ENCODE measurements at regions not wholly inside any gene's neighbourhood (a gene's known extent, or its start where the extent isn't known, plus 50 kb on each side); places are given as distances from the start of the nearest gene placed in this dataset.
A peak's percentile ranks its signal among the peaks of the same experiment; 100 is the strongest.

DNA sequence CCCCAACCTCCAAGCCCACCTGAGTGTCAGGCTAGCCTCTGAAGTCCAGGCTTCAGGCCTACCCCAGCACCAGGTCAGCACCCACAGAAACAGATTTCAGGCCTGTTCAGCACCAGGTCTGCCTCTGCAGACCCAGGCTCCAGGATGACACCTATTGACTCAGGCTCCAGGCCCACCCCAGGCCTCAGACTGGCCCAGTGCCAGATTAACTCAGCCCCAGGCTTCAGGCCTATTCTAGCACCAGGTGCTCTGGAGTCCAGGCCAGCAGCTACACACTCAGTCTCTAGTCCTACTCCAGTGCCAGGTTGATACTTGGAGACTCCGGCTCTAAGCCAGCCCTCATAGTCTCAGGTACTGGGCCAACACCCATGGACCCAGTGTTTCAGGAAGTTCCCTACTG, 541.7 kb upstream of the PBX1 start:
- intact Hi-C loops (cut with DNase I) = no loop called here
- DNase-seq = peak in 1 of 42 donors; percentile 26

GRCh38 chr1:164020391-164020790, 538.6 kb upstream of the PBX1 start:
- intact Hi-C loops (cut with DNase I) = no loop called here
- DNase-seq = no peak

DNA sequence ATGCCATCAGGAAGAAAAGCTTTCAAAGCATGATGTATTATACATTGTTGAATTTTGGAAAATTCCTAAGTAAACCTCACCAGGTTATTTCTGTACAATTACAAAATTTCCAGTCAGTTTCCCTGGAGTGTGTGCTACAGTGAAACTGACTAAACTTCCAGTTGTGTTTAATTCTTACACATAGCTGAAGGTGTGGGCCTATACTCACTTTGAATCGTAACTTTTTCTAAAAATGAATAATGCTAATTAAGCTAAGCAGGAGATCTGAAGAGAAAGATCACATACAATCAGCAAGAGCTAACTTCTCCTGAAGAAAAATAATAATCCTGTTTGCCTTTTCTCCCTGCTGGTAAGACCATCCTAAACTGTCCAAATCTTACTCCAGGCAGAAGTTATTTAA, 537.2 kb upstream of the PBX1 start:
- intact Hi-C loops (cut with DNase I) = no loop called here
- DNase-seq = no peak

DNA sequence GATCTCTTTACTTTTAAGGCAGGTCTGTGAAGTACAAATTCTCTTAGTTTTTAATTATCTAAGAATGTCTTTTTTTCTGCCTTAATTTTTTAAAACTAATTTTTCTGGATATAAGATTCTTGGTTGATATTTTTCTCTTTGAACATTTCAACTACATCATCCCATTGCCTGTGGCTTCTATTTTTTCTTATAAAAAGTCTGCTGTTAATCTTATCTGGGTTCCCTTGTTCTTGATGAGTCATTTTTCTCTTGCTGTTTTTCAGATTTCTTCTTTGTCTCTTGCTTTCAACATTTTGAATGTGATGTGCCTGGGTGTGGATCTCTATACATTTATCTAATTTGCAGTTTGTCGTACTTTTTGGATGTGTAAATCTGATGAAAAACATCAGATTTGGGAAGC, 525.2 kb upstream of the PBX1 start:
- intact Hi-C loops (cut with DNase I) = no loop called here

DNA sequence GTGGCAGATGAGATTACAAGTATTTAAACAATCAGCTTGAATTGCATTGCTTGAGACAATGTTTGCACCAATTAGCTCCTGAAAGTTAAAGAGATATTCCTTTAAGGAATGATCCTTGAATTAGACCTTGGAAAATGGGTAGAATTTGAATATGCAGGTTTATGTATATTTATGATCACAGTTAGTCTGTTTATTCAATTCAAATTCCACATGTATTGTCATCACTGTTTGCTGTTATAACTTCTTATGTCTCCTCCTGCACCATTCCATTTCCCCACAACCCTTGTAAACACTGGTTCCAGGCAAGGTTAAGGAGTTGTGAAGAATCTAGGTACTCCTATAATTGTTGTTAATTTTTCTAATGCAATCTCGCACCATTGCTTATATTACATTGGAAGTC, 518.2 kb upstream of the PBX1 start:
- no peak for DNase-seq
- intact Hi-C loops (cut with DNase I) = no loop called here

More for the DNA sequence above, 525.2 kb upstream of the PBX1 start:
- DNase-seq = no peak

DNA sequence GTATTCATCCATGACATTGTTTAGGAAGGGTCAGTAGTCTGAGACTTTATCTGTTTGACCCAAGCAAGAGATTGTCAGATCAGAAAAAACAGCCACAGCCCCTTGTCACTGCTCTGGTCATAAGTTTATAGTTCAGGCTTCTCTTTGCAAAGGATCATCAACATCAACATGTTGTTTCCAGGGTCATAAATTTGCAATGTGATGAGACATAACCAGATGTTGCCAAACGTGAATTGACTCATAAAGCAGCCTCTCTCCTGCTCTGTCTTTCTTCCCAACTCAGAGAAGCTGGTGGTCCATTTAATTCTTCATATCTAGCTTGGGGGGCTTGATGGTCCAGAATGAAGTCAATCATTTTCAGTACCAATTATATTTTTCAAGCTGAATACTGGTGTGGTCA, 507.2 kb upstream of the PBX1 start:
- intact Hi-C loops (cut with DNase I) = no loop called here
- no peak for DNase-seq

DNA sequence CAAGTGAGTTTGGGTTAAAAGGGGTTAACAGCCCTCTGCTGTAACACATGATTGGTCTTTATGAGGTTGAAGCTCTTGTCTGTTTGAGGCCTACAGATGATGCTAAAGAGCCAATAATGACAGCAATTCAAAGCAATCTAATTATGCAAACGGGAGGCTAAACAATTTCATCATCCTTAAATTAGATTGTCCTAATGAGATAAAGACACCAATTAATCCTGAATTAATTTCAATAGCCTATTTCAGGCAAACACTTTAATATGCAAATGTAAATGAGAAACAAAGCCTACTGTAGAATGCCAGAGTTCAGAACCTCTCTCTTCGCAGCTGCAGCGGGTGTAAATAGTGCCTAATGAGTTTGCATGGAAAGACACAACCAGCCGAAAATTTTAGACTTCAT, 504.7 kb upstream of the PBX1 start:
- DNase-seq = no peak
- intact Hi-C loops (cut with DNase I) = no loop called here

GRCh38 chr1:164058198-164058597, 500.8 kb upstream of the PBX1 start:
- intact Hi-C loops (cut with DNase I) = no loop called here
- no peak for DNase-seq

GRCh38 chr1:164061528-164061927, 497.5 kb upstream of the PBX1 start:
- peak in 1 of 42 donors; percentile 3 for DNase-seq
- intact Hi-C loops (cut with DNase I) = no loop called here

DNA sequence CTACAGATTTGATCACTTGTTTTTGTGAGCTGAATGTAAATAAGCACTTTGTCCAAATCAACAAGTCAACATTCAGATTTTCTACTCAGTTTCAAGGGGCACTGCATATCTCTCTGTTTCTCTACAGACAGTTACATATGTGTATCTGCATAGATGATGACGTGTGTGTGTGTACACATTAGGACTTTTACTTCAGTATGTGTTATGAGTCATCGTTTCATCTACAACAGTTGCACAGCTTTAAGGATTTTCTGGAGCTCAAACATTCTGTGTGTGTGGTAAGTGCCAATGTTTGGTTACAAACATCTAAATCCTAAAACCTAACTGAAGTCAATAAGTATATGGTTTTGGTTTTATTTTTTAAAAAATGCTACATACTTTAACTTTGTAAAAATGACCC, 494.5 kb upstream of the PBX1 start:
- intact Hi-C loops (cut with DNase I) = no loop called here
- no peak for DNase-seq

- no peak for DNase-seq
- intact Hi-C loops (cut with DNase I) = no loop called here
These were observed 487.7 kb upstream of the PBX1 start for GRCh38 chr1:164071288-164071687.

- intact Hi-C loops (cut with DNase I) = no loop called here
These were observed 472.2 kb upstream of the PBX1 start for GRCh38 chr1:164086832-164087231.

GRCh38 chr1:164087906-164088453, 471.0 kb upstream of the PBX1 start:
- intact Hi-C loops (cut with DNase I) = no loop called here
- no peak for DNase-seq

More at GRCh38 chr1:164086832-164087231, 472.2 kb upstream of the PBX1 start:
- no peak for DNase-seq

DNA sequence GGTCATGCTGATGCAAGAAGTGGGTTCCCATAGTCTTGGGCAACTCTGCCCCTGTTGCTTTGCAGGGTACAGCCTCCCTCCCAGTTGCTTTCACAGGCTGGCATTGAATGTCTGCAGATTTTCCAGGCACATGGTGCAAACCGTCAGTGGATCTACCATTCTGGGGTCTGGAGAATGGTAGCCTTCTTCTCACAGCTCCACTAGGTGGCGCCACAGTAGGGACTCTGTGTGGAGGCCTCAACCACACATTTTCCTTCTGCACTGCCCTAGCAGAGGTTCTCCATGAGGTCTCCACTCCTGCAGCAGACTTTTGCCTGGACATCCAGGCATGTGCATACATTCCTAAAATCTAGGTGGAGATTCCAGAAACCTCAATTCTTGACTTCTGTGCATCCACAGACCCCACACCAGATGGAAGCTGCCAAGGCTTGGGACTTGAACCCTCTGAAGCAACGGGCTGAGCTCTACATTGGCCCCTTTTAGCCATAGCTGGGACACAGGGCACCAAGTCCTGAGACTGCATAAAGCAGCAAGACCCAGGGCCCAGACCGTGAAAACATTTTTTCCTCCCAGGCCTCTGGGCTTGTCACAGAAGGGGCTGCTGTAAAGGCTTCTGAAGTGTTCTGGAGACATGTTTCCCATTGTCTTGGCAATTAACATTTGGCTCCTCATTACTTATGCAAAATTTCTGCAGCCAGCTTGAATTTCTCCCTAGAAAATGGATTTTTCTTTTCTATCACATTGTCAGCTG, 466.2 kb upstream of the PBX1 start:
- intact Hi-C loops (cut with DNase I) = no loop called here
- DNase-seq = peak in 9 of 42 donors; percentile 1 to 42 (median 7)

DNA sequence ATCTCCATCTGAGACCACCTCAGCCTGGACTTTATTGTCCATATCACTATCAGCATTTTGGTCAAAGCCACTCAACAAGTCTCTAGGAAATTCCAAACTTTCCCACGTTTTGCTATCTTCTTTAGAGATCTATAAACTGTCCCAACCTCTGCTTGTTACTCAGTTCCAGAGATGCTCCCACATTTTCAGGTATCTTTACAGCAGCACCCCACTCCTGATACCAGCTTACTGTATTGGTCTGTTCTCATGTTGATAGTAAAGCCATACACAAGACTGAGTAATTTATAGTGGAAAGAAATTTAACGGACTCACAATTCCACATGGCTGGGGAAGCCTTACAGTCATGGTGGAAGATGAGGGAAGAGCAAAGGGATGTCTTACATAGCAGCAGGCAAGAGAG, 465.4 kb upstream of the PBX1 start:
- intact Hi-C loops (cut with DNase I) = no loop called here
- no peak for DNase-seq

DNA sequence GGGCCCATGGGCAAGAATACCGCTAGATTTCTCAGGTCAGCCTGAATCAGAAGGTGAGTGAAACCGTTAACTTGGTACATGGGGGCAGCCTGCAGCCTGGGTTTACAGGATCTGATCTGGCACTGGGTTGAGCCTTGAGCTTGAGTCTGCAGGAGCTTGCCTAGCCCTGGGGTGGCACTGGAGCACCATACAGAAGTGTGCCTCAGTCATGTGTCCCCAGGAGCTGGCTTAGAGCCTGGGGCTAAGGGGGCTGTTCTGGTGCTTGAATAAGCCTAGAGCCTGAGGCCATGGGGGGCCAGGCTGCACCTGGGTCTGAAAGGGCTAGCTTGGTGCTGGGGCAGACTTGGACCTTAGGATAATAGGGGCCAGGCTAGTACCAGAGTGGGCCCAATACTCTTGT, 457.2 kb upstream of the PBX1 start:
- intact Hi-C loops (cut with DNase I) = no loop called here
- no peak for DNase-seq

DNA sequence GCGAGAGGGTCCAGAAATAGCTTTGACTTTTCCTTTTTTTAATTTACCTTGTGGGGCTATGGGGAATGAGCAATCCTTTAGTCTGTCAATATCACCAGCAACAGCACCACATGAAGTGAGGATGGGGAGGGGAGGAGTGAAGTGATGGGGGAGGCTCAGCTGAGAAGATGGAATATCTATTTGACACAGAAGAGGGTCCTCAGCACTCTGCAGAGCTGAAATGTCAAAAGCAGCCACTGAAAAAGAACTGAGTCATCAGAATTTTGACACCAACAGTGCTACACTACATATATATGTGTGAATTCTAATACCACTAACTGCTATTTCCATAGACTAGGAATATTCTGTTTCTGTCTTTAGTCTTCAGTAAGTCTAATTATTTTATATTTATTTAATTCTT, 427.0 kb upstream of the PBX1 start:
- no peak for DNase-seq
- intact Hi-C loops (cut with DNase I) = no loop called here

DNA sequence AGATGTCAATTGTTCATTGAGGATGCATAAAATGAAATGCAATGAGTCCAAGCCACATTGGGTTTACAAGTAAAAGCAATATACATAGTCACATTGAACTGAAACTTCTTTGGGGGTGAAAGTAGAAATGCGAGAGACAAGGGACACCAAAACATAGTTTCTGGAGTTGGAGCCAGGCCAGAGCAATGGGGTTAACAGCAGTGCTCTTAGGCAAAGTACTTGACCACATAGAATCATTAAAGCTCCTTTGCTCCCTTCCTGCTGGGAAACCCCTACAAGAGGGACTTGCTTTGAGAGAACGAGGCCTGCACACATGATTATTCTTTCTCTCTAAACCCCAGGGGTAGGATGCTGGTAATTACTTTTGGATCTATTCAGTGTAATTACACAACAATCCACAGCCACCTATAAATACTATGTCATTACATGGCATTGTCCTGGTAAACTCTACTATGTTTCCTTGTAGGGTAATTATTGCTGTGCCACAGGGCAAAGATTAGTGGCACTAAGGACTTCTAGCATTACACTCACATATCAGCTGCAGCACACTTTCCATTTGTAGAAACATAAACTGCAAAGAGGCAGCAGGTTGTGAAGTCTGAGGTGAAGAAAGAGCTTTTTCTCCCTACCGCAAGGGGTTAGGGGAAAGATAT, 421.6 kb upstream of the PBX1 start:
- intact Hi-C loops (cut with DNase I) = no loop called here
- no peak for DNase-seq

DNA sequence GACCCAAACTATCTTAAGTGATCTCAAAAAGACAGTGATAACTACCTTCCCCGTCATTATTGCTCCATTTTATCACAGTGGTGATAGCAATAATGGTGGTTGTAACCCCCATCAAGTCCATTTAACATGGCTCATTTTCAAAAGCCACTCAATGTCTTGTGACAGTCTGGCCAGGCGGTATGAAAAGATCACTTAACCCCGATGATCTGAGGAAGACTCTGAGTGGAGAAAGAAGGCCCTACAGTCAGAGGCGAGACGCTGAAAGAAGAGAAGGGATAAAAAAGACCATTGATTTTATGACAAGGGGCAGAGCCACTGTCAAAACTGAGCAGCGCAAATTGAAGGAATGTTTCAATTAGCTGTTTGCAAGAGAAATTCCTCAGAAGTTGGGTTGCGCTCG, 417.2 kb upstream of the PBX1 start:
- DNase-seq = no peak

GRCh38 chr1:164154622-164155021, 404.4 kb upstream of the PBX1 start:
- intact Hi-C loops (cut with DNase I) = no loop called here

More for the DNA sequence above, 417.2 kb upstream of the PBX1 start:
- intact Hi-C loops (cut with DNase I) = no loop called here

GRCh38 chr1:164155347-164155746, 403.6 kb upstream of the PBX1 start:
- intact Hi-C loops (cut with DNase I) = no loop called here

More at GRCh38 chr1:164154622-164155021, 404.4 kb upstream of the PBX1 start:
- DNase-seq = no peak

More at GRCh38 chr1:164155347-164155746, 403.6 kb upstream of the PBX1 start:
- no peak for DNase-seq

Measured in head of caudate nucleus (tissue), 42 donors.